NCI-H128 (cell line): ENCODE measurements at regions not wholly inside any gene's neighbourhood (a gene's known extent, or its start where the extent isn't known, plus 50 kb on each side); places are given as distances from the start of the nearest gene placed in this dataset.

Experiments used
- DNase-seq: peaks from one replicate; lab custom pipeline; 2025; ENCODE audit not compliant: unreplicated experiment; lab: John Stamatoyannopoulos, UW

- DNase-seq, result no peak
Observed at GRCh38 chr19:29467824-29468401, 57.9 kb upstream of the VSTM2B start.

GRCh38 chr19:29475469-29475868 is 50.3 kb upstream of the VSTM2B start:
- no peak for DNase-seq
